ENCODE measurements at regions not wholly inside any gene's neighbourhood (a gene's known extent, or its start where the extent isn't known, plus 50 kb on each side); places are given as distances from the start of the nearest gene placed in this dataset.
"Not testable (repeated sequence)": the region's sequence is repeated elsewhere in the genome, so short reads cannot be mapped to it uniquely, and the experiment has no call there.

DNA sequence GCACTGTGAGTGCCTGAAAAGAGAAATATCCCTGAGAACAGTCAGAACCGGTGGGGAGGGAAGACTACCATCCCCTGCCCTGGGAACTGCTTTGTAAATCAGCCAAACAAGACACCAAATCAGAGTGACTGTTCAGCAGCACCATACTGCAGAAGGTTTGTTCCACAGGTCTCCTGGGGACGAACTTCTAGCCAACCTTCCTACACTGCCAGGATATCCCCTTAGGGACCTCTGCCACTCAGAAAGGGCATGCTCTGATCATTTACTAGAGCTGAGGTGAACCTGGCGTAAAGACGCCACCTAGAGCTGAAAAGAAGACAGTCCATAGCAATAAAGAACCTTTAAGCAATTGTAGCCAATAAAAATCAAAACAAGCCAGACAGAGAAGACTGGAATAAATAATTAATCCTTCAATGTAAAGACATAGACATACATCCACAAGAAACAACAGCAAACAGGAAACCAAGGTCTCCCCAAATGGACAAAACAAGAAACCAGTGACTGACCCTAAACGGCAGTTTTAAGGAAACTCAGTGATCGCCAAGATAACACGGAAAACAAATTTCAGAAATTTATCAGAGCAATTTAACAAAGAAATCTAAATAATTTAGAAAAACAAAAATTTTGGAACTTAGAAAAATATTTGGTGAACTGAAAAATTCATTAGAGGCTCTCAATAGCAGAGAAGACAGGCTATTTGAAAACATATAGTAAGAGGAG, 228.1 kb upstream of the AMIGO2 start:
- no peaks in the 10 kb centered on the region for H3K9me3 Mint-ChIP-seq
- no peaks in the 10 kb centered on the region; the same call in 1 of the 2 replicates for H3K36me3 Mint-ChIP-seq (ENCODE audit: low read depth)
- H3K4me3 Mint-ChIP-seq = no peak overlapping the region
- H3K27me3 Mint-ChIP-seq (ENCODE audit: insufficient read depth) = no peaks in the 10 kb centered on the region
- DNase-seq = peak; percentile 62
- peak; percentile 82 for TF ChIP-seq CTCF (IDR thresholded peaks at IDR 0.05)
- H3K4me1 Mint-ChIP-seq (ENCODE audit: low read depth) = peaks cover 26% of the 10 kb centered on the region
- H3K27ac Mint-ChIP-seq = peak overlapping the region; percentile 24; the same call in 1 of the 2 replicates

DNA sequence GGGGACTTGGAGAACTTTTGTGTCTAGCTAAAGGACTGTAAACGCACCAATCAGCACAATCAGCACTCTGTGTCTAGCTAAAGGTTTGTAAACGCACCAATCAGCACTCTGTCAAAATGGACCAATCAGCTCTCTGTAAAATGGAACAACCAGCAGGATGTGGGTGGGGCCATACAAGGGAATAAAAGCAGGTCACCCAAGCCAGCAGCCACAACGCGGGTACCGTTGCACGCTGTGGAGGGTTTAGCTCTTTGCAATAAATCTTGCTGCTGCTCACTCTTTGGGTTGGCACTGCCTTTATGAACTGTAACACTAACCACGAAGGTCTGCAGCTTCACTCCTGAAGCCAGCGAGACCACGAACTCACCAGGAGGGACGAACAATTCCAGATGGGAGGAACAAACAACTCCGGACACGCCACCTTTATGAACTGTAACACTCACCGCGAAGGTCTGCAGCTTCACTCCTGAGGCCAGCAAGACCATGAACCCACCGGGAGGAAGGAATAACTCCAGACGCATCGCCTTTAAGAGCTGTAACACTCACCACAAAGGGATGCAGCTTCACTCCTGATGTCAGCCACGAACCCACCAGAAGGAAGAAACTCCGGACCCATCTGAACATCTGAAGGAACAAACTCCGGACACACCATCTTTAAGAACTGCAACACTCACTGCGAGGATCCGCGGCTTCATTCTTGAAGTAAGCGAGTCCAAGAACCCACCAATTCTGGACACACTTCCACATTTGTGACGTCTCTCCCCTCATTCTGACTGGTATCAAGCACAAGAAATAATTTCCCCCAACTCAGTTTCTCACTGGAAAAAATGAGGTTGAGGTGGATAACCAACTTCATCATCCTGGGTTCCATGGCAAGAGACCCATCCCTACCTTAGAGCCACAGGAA, 227.3 kb upstream of the AMIGO2 start:
- H3K27ac Mint-ChIP-seq = peak overlapping the region; percentile 24; the same call in 1 of the 2 replicates
- H3K27me3 Mint-ChIP-seq (ENCODE audit: insufficient read depth); H3K4me3 Mint-ChIP-seq; H3K9me3 Mint-ChIP-seq; DNase-seq; H3K36me3 Mint-ChIP-seq (ENCODE audit: low read depth): not testable (repeated sequence)
- peaks cover 34% of the 10 kb centered on the region for H3K4me1 Mint-ChIP-seq (ENCODE audit: low read depth)

DNA sequence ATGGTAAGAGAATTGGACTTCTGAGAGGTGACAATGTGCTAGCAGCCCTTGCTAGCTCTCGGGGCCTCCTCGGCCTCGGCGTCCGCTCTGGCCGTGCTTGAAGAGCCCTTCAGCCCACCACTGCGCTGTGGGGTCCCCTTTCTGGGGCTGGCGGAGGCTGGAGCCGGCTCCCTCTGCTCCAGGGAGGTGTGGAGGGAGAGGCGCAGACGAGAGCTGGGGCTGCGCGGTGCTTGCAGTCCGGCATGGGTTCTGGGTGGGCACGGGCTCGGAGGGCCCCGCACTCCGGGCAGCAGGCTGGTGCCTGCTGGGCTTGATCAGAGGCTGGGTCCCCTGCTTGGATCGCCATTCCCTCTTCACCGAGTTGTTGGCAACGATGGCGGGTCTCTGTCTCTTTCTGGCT, 226.4 kb upstream of the AMIGO2 start:
- Mint-ChIP-seq H3K36me3 (ENCODE audit: low read depth) (no peaks in the 10 kb centered on the region; the same call in 1 of the 2 replicates), H3K4me1 (ENCODE audit: low read depth) (peaks cover 40% of the 10 kb centered on the region), H3K9me3 (no peaks in the 10 kb centered on the region), H3K4me3 (no peak overlapping the region), H3K27ac (no peak overlapping the region), H3K27me3 (ENCODE audit: insufficient read depth) (no peaks in the 10 kb centered on the region)
- TF ChIP-seq CTCF (IDR thresholded peaks at IDR 0.05) = no peak
- no peak for DNase-seq

- Mint-ChIP-seq H3K9me3 (no peaks in the 10 kb centered on the region), H3K27me3 (ENCODE audit: insufficient read depth) (no peaks in the 10 kb centered on the region), H3K4me1 (ENCODE audit: low read depth) (peaks cover 40% of the 10 kb centered on the region), H3K36me3 (ENCODE audit: low read depth) (no peaks in the 10 kb centered on the region; the same call in 1 of the 2 replicates), H3K27ac (no peak overlapping the region), H3K4me3 (no peak overlapping the region)
- DNase-seq = no peak
- TF ChIP-seq CTCF (IDR thresholded peaks at IDR 0.05) = no peak
These were observed 225.7 kb upstream of the AMIGO2 start for GRCh38 chr12:47305464-47305863.

DNA sequence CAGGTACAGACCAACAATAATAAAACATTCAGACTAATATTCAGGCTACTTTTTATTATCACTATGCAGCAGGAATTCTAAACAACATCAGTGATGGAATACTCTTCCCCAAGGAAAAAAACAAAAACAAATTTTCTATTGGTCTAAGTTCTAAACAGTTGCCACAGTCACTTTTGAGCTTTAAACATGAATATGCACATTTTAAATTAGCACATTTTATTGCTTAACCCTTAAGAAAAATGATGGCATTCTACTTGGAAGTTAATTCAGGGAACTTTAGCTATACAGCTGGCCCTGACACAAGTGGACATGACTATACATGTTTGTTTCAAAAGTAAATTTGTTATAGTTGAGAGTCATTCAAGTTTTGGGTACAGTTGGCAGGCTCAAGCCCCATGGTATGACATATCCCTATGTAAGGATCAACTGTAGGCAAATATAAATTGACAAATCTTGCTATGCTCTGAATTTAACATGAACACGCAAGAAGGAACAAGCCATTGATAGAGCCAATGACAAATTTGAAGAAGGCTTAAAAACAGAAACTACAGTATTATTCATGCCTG, 224.3 kb upstream of the AMIGO2 start:
- H3K4me1 Mint-ChIP-seq (ENCODE audit: low read depth) = peaks cover 47% of the 10 kb centered on the region

More for the DNA sequence above, 224.3 kb upstream of the AMIGO2 start:
- no peaks in the 10 kb centered on the region for H3K27me3 Mint-ChIP-seq (ENCODE audit: insufficient read depth)
- H3K27ac Mint-ChIP-seq = no peak overlapping the region
- TF ChIP-seq CTCF (IDR thresholded peaks at IDR 0.05) = no peak
- DNase-seq = no peak
- H3K9me3 Mint-ChIP-seq = no peaks in the 10 kb centered on the region
- peaks cover under 1% of the 10 kb centered on the region; the same call in 1 of the 2 replicates for H3K36me3 Mint-ChIP-seq (ENCODE audit: low read depth)
- no peak overlapping the region for H3K4me3 Mint-ChIP-seq
